ENCODE measurements at regions not wholly inside any gene's neighbourhood (a gene's known extent, or its start where the extent isn't known, plus 50 kb on each side); places are given as distances from the start of the nearest gene placed in this dataset.

- Histone ChIP-seq H2AK5ac (ENCODE audit: low read depth, low read length) (peak overlapping the region; percentile 79), H3K9me1 (ENCODE audit: insufficient read depth, low read length) (peaks cover 24% of the 10 kb centered on the region), H2BK20ac (ENCODE audit: low read depth, low read length) (peak overlapping the region; percentile 82), H2BK5ac (ENCODE audit: low read depth, low read length, poor library complexity, severe bottlenecking) (no peak overlapping the region), H3K23ac (ENCODE audit: low read depth, low read length) (peak overlapping the region; percentile 29; the same call in 1 of the 2 replicates), H4K8ac (ENCODE audit: low read depth in 2 of 2, low read length in 2 of 2) (no peak overlapping the region), H3K4ac (ENCODE audit: low read depth, low read length) (peak overlapping the region; percentile 85), H3K4me1 (ENCODE audit: control insufficient read depth, insufficient read depth, low read length) (peaks cover 23% of the 10 kb centered on the region), H3K9me3 (ENCODE audit: control insufficient read depth, insufficient read depth, low read length) (peaks cover 9% of the 10 kb centered on the region), H3K27me3 (ENCODE audit: control insufficient read depth, insufficient read depth, low read length) (peaks cover 7% of the 10 kb centered on the region), H2BK120ac (ENCODE audit: low read depth, low read length) (peak overlapping the region; percentile 71), H3K79me1 (ENCODE audit: low read depth in 1 of 2, low read length in 2 of 2) (no peaks in the 10 kb centered on the region), H2AFZ (replicated peaks; ENCODE audit: low read length, poor library complexity) (no peak overlapping the region), H3K14ac (replicated peaks; ENCODE audit: low read depth, low read length) (peak overlapping the region; percentile 37; the same call in 1 of the 2 replicates), H3K18ac (ENCODE audit: low read depth, low read length) (no peak overlapping the region), H3K27ac (ENCODE audit: insufficient read depth, low read length) (no peak overlapping the region), H4K20me1 (ENCODE audit: insufficient read depth, low read length) (no peaks in the 10 kb centered on the region), H3K4me2 (ENCODE audit: low read depth, low read length) (no peak overlapping the region), H3K36me3 (ENCODE audit: control insufficient read depth, insufficient read depth, low read length) (no peaks in the 10 kb centered on the region), H3K4me3 (ENCODE audit: insufficient read depth, low read depth, low read length) (no peak overlapping the region), H4K91ac (ENCODE audit: insufficient read depth, low read depth, low read length) (peak overlapping the region; percentile 56), H3K56ac (ENCODE audit: extremely low read depth, insufficient read depth, low read length) (no peak overlapping the region), H4K5ac (ENCODE audit: low read depth, low read length) (no peak overlapping the region), H2BK15ac (ENCODE audit: low read depth, low read length) (peak overlapping the region; percentile 28; the same call in 1 of the 3 replicates), H3K9ac (ENCODE audit: low read depth, low read length) (no peak overlapping the region), H2AK9ac (replicated peaks; ENCODE audit: low read depth, low read length, poor library complexity) (no peak overlapping the region)
- dilution Hi-C loops (cut with HindIII; ENCODE audit: low sequenced_read_pairs, unreplicated experiment): no loop called here
- ChIA-PET CTCF (interaction anchor here (0.8 kb wide), 1 partner anchor 21 kb away, joined by 3 read pairs; no protein-coding TSS in a partner anchor), POLR2A (ENCODE audit: unreplicated experiment) (no interaction called here)
- TF ChIP-seq MAFK (IDR thresholded peaks at IDR 0.05; ENCODE audit: low read depth, low read length) (no peak), ELK1 (IDR thresholded peaks at IDR 0.05; ENCODE audit: borderline replicate concordance, low read depth, low read length) (no peak), CHD1 (IDR thresholded peaks at IDR 0.05; ENCODE audit: low read depth, low read length) (no peak), CTCF (conservative IDR thresholded peaks at IDR 0.05; ENCODE audit: low read depth, low read length) (no peak), RCOR1 (IDR thresholded peaks at IDR 0.05; ENCODE audit: insufficient replicate concordance, low read length) (no peak), MAZ (IDR thresholded peaks at IDR 0.05; ENCODE audit: borderline replicate concordance, low read depth, low read length) (no peak), FOS (IDR thresholded peaks at IDR 0.05; ENCODE audit: low read depth, low read length) (no peak), MXI1 (IDR thresholded peaks at IDR 0.05; ENCODE audit: borderline replicate concordance, low read depth, low read length) (no peak)
- DNase-seq (no peak), ATAC-seq (ENCODE audit: low read depth) (no peak)
- intact Hi-C loops (cut with micrococcal nuclease): no loop called here
- no TSS peak for BruUV-seq (replicated peaks)
- in situ Hi-C loops (cut with MboI; ENCODE audit: low sequenced_read_pairs): no loop called here
- WGBS, 2 experiments (ENCODE audit: extremely low coverage in 2 of 2, insufficient read length in 1 of 2): 100% methylated on average over 1 of the region's 2 CpGs; no CpG with 5 or more reads in 1 of the 2 experiments
These were observed 254.1 kb downstream of the UACA start for GRCh38 chr15:70509282-70509662.
